ENCODE measurements at regions not wholly inside any gene's neighbourhood (a gene's known extent, or its start where the extent isn't known, plus 50 kb on each side); places are given as distances from the start of the nearest gene placed in this dataset.

- no peak for DNase-seq
These were observed 69.4 kb upstream of the KCNG1 start for GRCh38 chr20:51092338-51092737.

GRCh38 chr20:51091406-51092195 is 68.7 kb upstream of the KCNG1 start:
- no peak for DNase-seq

- no peak for DNase-seq
These were observed 66.9 kb upstream of the KCNG1 start for GRCh38 chr20:51089840-51090239.

- no peak for DNase-seq
These were observed 66.4 kb upstream of the KCNG1 start for GRCh38 chr20:51089272-51089781.

- DNase-seq, result no peak
These were observed 64.4 kb upstream of the KCNG1 start for GRCh38 chr20:51087266-51087665.

GRCh38 chr20:51085769-51086168 is 62.9 kb upstream of the KCNG1 start:
- no peak for DNase-seq

GRCh38 chr20:51084593-51085377 is 61.9 kb upstream of the KCNG1 start:
- no peak for DNase-seq

- no peak for DNase-seq
These were observed 60.5 kb upstream of the KCNG1 start for GRCh38 chr20:51083447-51083846.

GRCh38 chr20:51082988-51083387 is 60.1 kb upstream of the KCNG1 start:
- no peak for DNase-seq

GRCh38 chr20:51080516-51080915 is 57.6 kb upstream of the KCNG1 start:
- no peak for DNase-seq

GRCh38 chr20:51079488-51079887 is 56.6 kb upstream of the KCNG1 start:
- no peak for DNase-seq

GRCh38 chr20:51077686-51078060 is 54.8 kb upstream of the KCNG1 start:
- no peak for DNase-seq

- no peak for DNase-seq
These were observed 54.1 kb upstream of the KCNG1 start for GRCh38 chr20:51076786-51077685.

- no peak for DNase-seq
These were observed 51.2 kb upstream of the KCNG1 start for GRCh38 chr20:51074062-51074461.
